ENCODE measurements at regions not wholly inside any gene's neighbourhood (a gene's known extent, or its start where the extent isn't known, plus 50 kb on each side); places are given as distances from the start of the nearest gene placed in this dataset.

- TF ChIP-seq FOXP2 (optimal IDR thresholded peaks at IDR 0.05; ENCODE audit: control extremely low read depth, extremely low read length, insufficient read depth) (no peak), EZH2 (IDR thresholded peaks at IDR 0.05) (no peak), POLR2AphosphoS5 (IDR thresholded peaks at IDR 0.05; ENCODE audit: borderline replicate concordance, low read depth, low read length) (no peak)
These were observed 1337.8 kb downstream of the BRD1 start for GRCh38 chr22:48489551-48490499.
